ENCODE measurements at regions not wholly inside any gene's neighbourhood (a gene's known extent, or its start where the extent isn't known, plus 50 kb on each side); places are given as distances from the start of the nearest gene placed in this dataset.

GRCh38 chr10:128178302-128178958 is 52.2 kb upstream of the MKI67 start:
- intact Hi-C loops (cut with DNase I), result no loop called here
- TF ChIP-seq POLR2A (IDR thresholded peaks at IDR 0.05) (no peak), CTCF (IDR thresholded peaks at IDR 0.05) (peak in 5 of 12 donors; percentile 20 to 32 (median 24))
- H3K9me3 ChIP-seq, result peaks cover 0 to 37% (median 20%) of the 10 kb centered on the region in 12 donors
- ATAC-seq (no peak), DNase-seq (no peak)
- WGBS, 4 donors, result 36 to 49% (median 40%) methylated on average over 7 of the region's 7 CpGs
- no peaks in the 10 kb centered on the region for H3K4me1 ChIP-seq
- H3K36me3 ChIP-seq, result no peaks in the 10 kb centered on the region
- no peak overlapping the region for H3K4me3 ChIP-seq
- peaks cover 0 to 15% (median 0%) of the 10 kb centered on the region in 9 donors for H3K27me3 ChIP-seq
- no peak overlapping the region for H3K27ac ChIP-seq

- no peak for TF ChIP-seq CTCF (IDR thresholded peaks at IDR 0.05)
- no peak for TF ChIP-seq POLR2A (IDR thresholded peaks at IDR 0.05)
- DNase-seq, result no peak
- ATAC-seq, result no peak
- Histone ChIP-seq H3K4me1 (no peaks in the 10 kb centered on the region), H3K27ac (no peak overlapping the region), H3K36me3 (no peaks in the 10 kb centered on the region), H3K27me3 (peaks cover 0 to 19% (median 0%) of the 10 kb centered on the region in 9 donors), H3K4me3 (no peak overlapping the region), H3K9me3 (peaks cover 0 to 18% (median 6%) of the 10 kb centered on the region in 12 donors)
- intact Hi-C loops (cut with DNase I), result no loop called here
- 67 to 74% (median 69%) methylated on average over 8 of the region's 8 CpGs for WGBS, 4 donors
Measured at GRCh38 chr10:128180843-128181242, 54.6 kb upstream of the MKI67 start.

- 38 to 52% (median 47%) methylated on average over 1 of the region's 1 CpG for WGBS, 4 donors
- ATAC-seq, result no peak
Measured at GRCh38 chr10:128185627-128186026, 59.4 kb upstream of the MKI67 start.

More at GRCh38 chr10:128185627-128186026, 59.4 kb upstream of the MKI67 start:
- Histone ChIP-seq H3K4me1 (peaks cover 0 to 4% (median 0%) of the 10 kb centered on the region in 12 donors), H3K27ac (no peak overlapping the region), H3K36me3 (no peaks in the 10 kb centered on the region), H3K9me3 (peaks cover 0 to 18% (median 6%) of the 10 kb centered on the region in 12 donors), H3K4me3 (no peak overlapping the region), H3K27me3 (peaks cover 0 to 30% (median 2%) of the 10 kb centered on the region in 9 donors)
- no peak for DNase-seq
- no peak for TF ChIP-seq POLR2A (IDR thresholded peaks at IDR 0.05)
- TF ChIP-seq CTCF (IDR thresholded peaks at IDR 0.05), result no peak
- intact Hi-C loops (cut with DNase I), result no loop called here
